ENCODE measurements at regions not wholly inside any gene's neighbourhood (a gene's known extent, or its start where the extent isn't known, plus 50 kb on each side); places are given as distances from the start of the nearest gene placed in this dataset.
"Not testable (repeated sequence)": the region's sequence is repeated elsewhere in the genome, so short reads cannot be mapped to it uniquely, and the experiment has no call there.

GRCh38 chr6:170056278-170056711 lies 234.6 kb downstream of the DLL1 start:
- H3K36me3 ChIP-seq: no peaks in the 10 kb centered on the region
- no peak overlapping the region for H3K27ac ChIP-seq
- intact Hi-C loops (cut with DNase I; ENCODE audit: low total_unique reads): no loop called here
- TF ChIP-seq CTCF (IDR thresholded peaks at IDR 0.05): no peak
- TF ChIP-seq POLR2A (IDR thresholded peaks at IDR 0.05): no peak
- no peak overlapping the region for H3K4me3 ChIP-seq
- H3K9me3 ChIP-seq: no peaks in the 10 kb centered on the region
- no peaks in the 10 kb centered on the region for H3K4me1 ChIP-seq
- H3K27me3 ChIP-seq: no peaks in the 10 kb centered on the region
- DNase-seq: peak in 1 of 2 donors; percentile 7

GRCh38 chr6:170055797-170056196 lies 235.1 kb downstream of the DLL1 start:
- H3K9me3 ChIP-seq; H3K36me3 ChIP-seq; H3K4me1 ChIP-seq; H3K27me3 ChIP-seq; H3K27ac ChIP-seq; H3K4me3 ChIP-seq; intact Hi-C loops (cut with DNase I; ENCODE audit: low total_unique reads): not testable (repeated sequence)
- DNase-seq: peak in 1 of 2 donors; percentile 1

GRCh38 chr6:170053966-170054661 lies 236.8 kb downstream of the DLL1 start:
- Histone ChIP-seq H3K36me3 (no peaks in the 10 kb centered on the region), H3K27me3 (no peaks in the 10 kb centered on the region), H3K4me1 (peaks cover 0 to 6% of the 10 kb centered on the region in 2 donors), H3K27ac (no peak overlapping the region), H3K9me3 (no peaks in the 10 kb centered on the region), H3K4me3 (no peak overlapping the region)
- peak in 1 of 2 donors; percentile 2 for DNase-seq
- intact Hi-C loops (cut with DNase I; ENCODE audit: low total_unique reads): no loop called here
- TF ChIP-seq POLR2A (IDR thresholded peaks at IDR 0.05) (no peak), CTCF (IDR thresholded peaks at IDR 0.05) (no peak)

GRCh38 chr6:170052991-170053821 lies 237.7 kb downstream of the DLL1 start:
- intact Hi-C loops (cut with DNase I; ENCODE audit: low total_unique reads): no loop called here
- peak in 1 of 2 donors; percentile 11 for DNase-seq
- Histone ChIP-seq H3K9me3 (no peaks in the 10 kb centered on the region), H3K4me3 (no peak overlapping the region), H3K4me1 (peaks cover 0 to 6% of the 10 kb centered on the region in 2 donors), H3K27me3 (no peaks in the 10 kb centered on the region), H3K27ac (no peak overlapping the region), H3K36me3 (no peaks in the 10 kb centered on the region)
- TF ChIP-seq CTCF (IDR thresholded peaks at IDR 0.05): no peak
- TF ChIP-seq POLR2A (IDR thresholded peaks at IDR 0.05): no peak

GRCh38 chr6:170051229-170052172 lies 239.4 kb downstream of the DLL1 start:
- no peak for TF ChIP-seq POLR2A (IDR thresholded peaks at IDR 0.05)
- no peak for TF ChIP-seq CTCF (IDR thresholded peaks at IDR 0.05)
- H3K4me1 ChIP-seq: peaks cover 0 to 6% of the 10 kb centered on the region in 2 donors
- no peaks in the 10 kb centered on the region for H3K27me3 ChIP-seq
- intact Hi-C loops (cut with DNase I; ENCODE audit: low total_unique reads): no loop called here
- DNase-seq: peak in 1 of 2 donors; percentile 14
- no peaks in the 10 kb centered on the region for H3K36me3 ChIP-seq
- H3K9me3 ChIP-seq: no peaks in the 10 kb centered on the region
- no peak overlapping the region for H3K4me3 ChIP-seq
- no peak overlapping the region for H3K27ac ChIP-seq
